RWPE1 (cell line): ENCODE measurements at regions not wholly inside any gene's neighbourhood (a gene's known extent, or its start where the extent isn't known, plus 50 kb on each side); places are given as distances from the start of the nearest gene placed in this dataset.

Experiments
- CTCF ChIA-PET: fragments of 350-600 bp; sonication (Branson Sonifier 250); formaldehyde crosslinking; extraction: SDS; loops from one replicate; lab custom pipeline; 2021; lab: Yijun Ruan, JAX
- POLR2A ChIA-PET: fragments of 400-600 bp; formaldehyde crosslinking; extraction: SDS; loops from one replicate; lab custom pipeline; 2020; ENCODE audit warnings: antibody characterized with exemption; ENCODE audit not compliant: low non-redundant PET; lab: Yijun Ruan, JAX
- DNase-seq: peaks from one replicate; pipeline ENCODE4 v3.0.0; 2012; ENCODE audit warnings: low spot score
- H3K27ac ChIP-seq: fragments of 450-650 bp; 2 replicates; pipeline ENCODE4 v1.5.1; 2017
- CTCF ChIP-seq: fragments of 450-650 bp; conservative IDR thresholded peaks from 2 replicates; pipeline ENCODE4 v1.5.1; 2017; ENCODE audit warnings: low read depth, mild to moderate bottlenecking

- ChIA-PET POLR2A (no interaction called here), CTCF (no interaction called here)
- TF ChIP-seq CTCF = no peak
- no peak overlapping the region for H3K27ac ChIP-seq
- DNase-seq = no peak
These were observed 625.5 kb upstream of the WWC1 start for GRCh38 chr5:167665841-167666375.

- H3K27ac ChIP-seq = no peak overlapping the region
- DNase-seq = peak; percentile 26
- ChIA-PET CTCF (interaction anchor here (1.0 kb wide), 1 partner anchor 21 kb away, joined by 3 read pairs; no protein-coding TSS in a partner anchor), POLR2A (no interaction called here)
- no peak for TF ChIP-seq CTCF
These were observed 620.3 kb upstream of the WWC1 start for GRCh38 chr5:167671176-167671575.

DNA sequence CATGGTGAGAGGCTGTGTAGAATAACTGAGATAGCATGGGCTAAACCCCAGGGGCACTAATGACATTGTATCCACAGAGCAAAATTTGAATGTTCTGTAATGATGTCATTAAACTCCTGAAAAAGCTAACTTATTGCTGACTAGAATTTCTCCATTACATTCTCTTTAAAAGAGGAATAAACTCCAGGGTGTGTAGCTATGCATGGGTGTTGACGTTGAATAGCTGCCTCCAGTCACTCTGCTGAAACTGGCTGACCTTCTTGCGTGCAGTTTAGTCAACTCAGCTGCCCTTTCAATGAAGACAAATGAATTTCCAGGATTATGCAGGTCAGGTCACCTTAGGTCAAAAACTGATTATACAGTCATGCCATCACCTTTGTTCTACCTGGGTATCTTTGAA, 617.5 kb upstream of the WWC1 start:
- TF ChIP-seq CTCF = no peak
- POLR2A ChIA-PET = no interaction called here
- no peak overlapping the region for H3K27ac ChIP-seq
- CTCF ChIA-PET = no interaction called here
- no peak for DNase-seq

- no peak for TF ChIP-seq CTCF
- H3K27ac ChIP-seq = no peak overlapping the region
- ChIA-PET CTCF (interaction anchor here (0.6 to 0.7 kb wide), 2 partner anchors 14 to 1592 kb away, joined by 5 read pairs; no protein-coding TSS in a partner anchor), POLR2A (no interaction called here)
- DNase-seq = peak; percentile 20
These were observed 613.0 kb upstream of the WWC1 start for GRCh38 chr5:167678481-167678880.

- no peak overlapping the region for H3K27ac ChIP-seq
- CTCF ChIA-PET = interaction anchor here (0.9 kb wide), 1 partner anchor 363 kb away, joined by 3 read pairs; no protein-coding TSS in a partner anchor
- DNase-seq = peak; percentile 67
- no peak for TF ChIP-seq CTCF
- POLR2A ChIA-PET = no interaction called here
These were observed 607.2 kb upstream of the WWC1 start for GRCh38 chr5:167684251-167684650.

DNA sequence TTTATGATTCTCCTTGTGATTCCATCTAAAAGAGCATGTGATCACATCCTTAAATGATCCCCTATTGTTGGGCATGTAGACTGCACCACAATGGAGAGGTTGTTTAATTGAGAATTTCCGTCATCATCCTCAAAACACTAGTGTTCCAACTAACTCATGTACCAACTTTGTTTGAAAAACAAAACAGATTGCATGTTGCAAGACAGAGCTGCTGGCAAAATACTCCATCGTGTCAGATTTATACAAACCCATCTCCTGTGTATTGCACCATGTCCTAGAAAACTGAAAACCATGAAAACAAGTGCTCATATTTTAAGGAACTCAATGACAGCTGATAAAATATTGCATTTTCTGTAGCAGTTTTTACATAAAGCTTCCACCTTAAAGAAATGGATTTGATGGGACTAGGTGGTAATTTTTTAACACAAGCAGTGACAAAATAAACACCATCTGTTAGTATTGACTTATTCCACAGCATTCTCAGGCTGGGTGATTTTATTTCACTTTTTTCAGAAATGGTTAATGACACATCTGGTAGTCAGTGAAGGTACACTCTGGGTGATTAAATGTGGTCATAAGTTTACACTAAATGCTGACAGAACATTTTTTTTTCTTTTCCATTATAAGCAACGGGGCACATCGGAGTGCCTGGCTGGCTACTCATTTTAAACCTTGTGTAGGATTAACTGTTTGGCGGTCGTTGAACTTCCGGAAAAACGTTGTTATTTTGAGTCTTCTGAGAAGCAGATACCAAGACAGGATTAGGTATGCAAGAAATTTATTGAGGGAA, 602.9 kb upstream of the WWC1 start:
- TF ChIP-seq CTCF = no peak
- DNase-seq = peak; percentile 16
- POLR2A ChIA-PET = no interaction called here
- H3K27ac ChIP-seq = no peak overlapping the region
- CTCF ChIA-PET = no interaction called here
